Sigmoid colon (tissue), 6 donors: ENCODE measurements at regions not wholly inside any gene's neighbourhood (a gene's known extent, or its start where the extent isn't known, plus 50 kb on each side); places are given as distances from the start of the nearest gene placed in this dataset.
A peak's percentile ranks its signal among the peaks of the same experiment; 100 is the strongest.
"Not testable (repeated sequence)": the region's sequence is repeated elsewhere in the genome, so short reads cannot be mapped to it uniquely, and the experiment has no call there.

Source experiments
- DNase-seq: peaks from one replicate; pipeline ENCODE4 v3.0.0-alpha.2; 2019
- H3K27ac ChIP-seq, 4 donors: fragments of 200-600 bp; sonication (generic); one replicate each; pipeline ENCODE4 v1.5.1; 2016 to 2019; ENCODE audit warnings: mild to moderate bottlenecking in 1 of 4
- H3K27me3 ChIP-seq, 3 donors: fragments of 200-600 bp; sonication (generic); one replicate each; pipeline ENCODE4 v1.5.1; 2019; ENCODE audit warnings: mild to moderate bottlenecking in 1 of 3
- H3K36me3 ChIP-seq, 4 donors: fragments of 200-600 bp; sonication (generic); one replicate each; pipeline ENCODE4 v1.5.1; 2016 to 2019
- H3K4me1 ChIP-seq, 4 donors: fragments of 200-600 bp; sonication (generic); one replicate each; pipeline ENCODE4 v1.5.1; 2017 to 2019
- H3K4me3 ChIP-seq, 4 donors: fragments of 200-600 bp; sonication (generic); one replicate each; pipeline ENCODE4 v1.5.1; 2017 to 2019; ENCODE audit warnings: mild to moderate bottlenecking in 2 of 4, moderate library complexity in 1 of 4
- H3K9me3 ChIP-seq, 4 donors: fragments of 200-600 bp in 3 of 4; sonication (generic) in 3 of 4; one replicate each; pipeline versions ENCODE4 v1.5.1 to v1.6.1; 2013 to 2019
- CTCF ChIP-seq, 4 experiments: fragments of 450-650 bp in 3 of 4; fragments of 200-600 bp in 1 of 4; IDR thresholded peaks; one replicate each; pipeline ENCODE4 v1.5.1; 2016 to 2019; ENCODE audit warnings: antibody characterized with exemption in 4 of 4, mild to moderate bottlenecking in 3 of 4, moderate library complexity in 2 of 4
- EP300 ChIP-seq, 4 donors: sonication (generic); formaldehyde crosslinking; IDR thresholded peaks; one replicate each; pipeline ENCODE4 v1.6.1; 2017; ENCODE audit warnings: antibody characterized with exemption in 4 of 4
- POLR2A ChIP-seq, 2 donors: fragments of 450-650 bp; IDR thresholded peaks; one replicate each; pipeline ENCODE4 v1.6.1; 2016; ENCODE audit warnings: antibody characterized with exemption in 2 of 2, mild to moderate bottlenecking in 2 of 2, moderate library complexity in 2 of 2
- POLR2AphosphoS5 ChIP-seq, 4 donors: sonication (generic); formaldehyde crosslinking; IDR thresholded peaks; one replicate each; pipeline ENCODE4 v1.6.1; 2017; ENCODE audit warnings: antibody characterized with exemption in 4 of 4
- WGBS, 2 donors: extraction: QIAGEN DNeasy Blood & Tissue Kit; methylation state at CpG; one replicate each; pipeline ENCODE4 v1.1.7; 2013; 5-methylcytosine and 5-hydroxymethylcytosine counted together
- intact Hi-C: fragments of 100-400 bp; cut with DNase I; formaldehyde crosslinking; loops from one replicate; pipeline ENCODE4 v1.15.1; 2023
- donor health status: healthy with polysubstance abuse.
- donor health status: healthy.

DNA sequence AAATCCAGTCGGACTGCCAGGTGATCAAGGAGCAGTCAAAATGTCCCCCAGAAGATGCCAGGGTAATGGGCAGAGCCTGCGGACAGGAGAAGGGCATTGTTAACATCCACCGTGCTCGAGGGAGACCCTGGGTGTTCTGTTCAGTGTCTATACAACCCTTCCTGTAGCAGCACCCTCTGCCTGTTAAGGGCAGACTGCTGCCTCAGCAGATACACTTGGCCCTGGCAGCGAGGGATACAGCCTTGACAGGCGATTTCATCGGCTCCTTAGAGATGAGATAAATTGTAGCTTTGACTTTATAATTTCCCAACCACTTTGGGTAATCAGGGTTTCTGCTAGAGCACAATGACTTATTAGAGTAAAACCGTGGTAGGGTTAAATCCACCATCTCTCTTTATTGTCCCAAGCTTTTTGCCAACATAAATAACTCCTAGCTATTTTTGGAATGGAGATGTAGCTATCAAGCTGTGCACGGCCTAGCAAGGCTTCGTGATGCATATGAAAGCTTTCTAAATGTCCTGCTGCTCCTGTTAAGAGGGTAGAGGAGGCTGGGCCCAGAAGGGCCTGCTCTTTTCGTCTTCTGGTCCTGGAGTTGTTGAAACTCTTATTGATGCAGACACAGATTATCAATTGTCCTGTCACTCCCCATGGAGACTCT, 195.9 kb downstream of the CPEB2 start:
- peaks cover 0 to 12% (median 10%) of the 10 kb centered on the region in 4 donors for H3K4me1 ChIP-seq
- DNase-seq: no peak
- TF ChIP-seq EP300 (IDR thresholded peaks at IDR 0.05) (no peak), POLR2AphosphoS5 (IDR thresholded peaks at IDR 0.05) (no peak), CTCF (IDR thresholded peaks at IDR 0.05) (no peak)
- 62 to 71% methylated on average over 11 of the region's 11 CpGs for WGBS, 2 donors
- peak overlapping the region in 3 of 4 donors; percentile 7 to 53 (median 26) for H3K27ac ChIP-seq
- no peaks in the 10 kb centered on the region for H3K36me3 ChIP-seq
- H3K27me3 ChIP-seq: no peaks in the 10 kb centered on the region
- no peak overlapping the region for H3K4me3 ChIP-seq
- intact Hi-C loops: no loop called here
- H3K9me3 ChIP-seq: no peaks in the 10 kb centered on the region

DNA sequence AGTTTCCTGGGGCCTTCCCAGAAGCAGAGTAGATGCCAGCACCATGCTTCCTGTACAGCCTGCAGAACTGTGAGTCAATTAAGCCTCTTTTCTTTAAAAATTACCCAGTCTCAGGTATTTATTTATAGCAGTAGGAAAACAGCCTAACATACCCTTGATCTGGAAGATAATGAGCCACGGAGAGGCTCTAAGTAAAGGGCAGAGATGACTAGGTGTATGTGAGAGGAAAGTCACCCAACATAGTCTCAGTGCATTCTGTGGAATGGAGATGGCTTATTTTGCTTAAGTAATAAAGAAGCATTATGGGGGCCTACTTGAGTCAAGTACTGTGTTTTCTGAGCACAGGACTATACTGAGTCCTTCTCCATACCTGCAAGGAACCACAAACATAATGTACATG, 199.5 kb downstream of the CPEB2 start:
- 70 to 76% methylated on average over 1 of the region's 1 CpG for WGBS, 2 donors
- Histone ChIP-seq H3K9me3 (peaks cover 0 to 3% (median 1%) of the 10 kb centered on the region in 4 donors), H3K4me3 (no peak overlapping the region), H3K27me3 (no peaks in the 10 kb centered on the region), H3K4me1 (peaks cover 0 to 12% (median 10%) of the 10 kb centered on the region in 4 donors), H3K36me3 (no peaks in the 10 kb centered on the region), H3K27ac (no peak overlapping the region)
- intact Hi-C loops: no loop called here
- no peak for DNase-seq
- TF ChIP-seq POLR2A (IDR thresholded peaks at IDR 0.05) (no peak), POLR2AphosphoS5 (IDR thresholded peaks at IDR 0.05) (no peak), CTCF (IDR thresholded peaks at IDR 0.05) (no peak), EP300 (IDR thresholded peaks at IDR 0.05) (no peak)

DNA sequence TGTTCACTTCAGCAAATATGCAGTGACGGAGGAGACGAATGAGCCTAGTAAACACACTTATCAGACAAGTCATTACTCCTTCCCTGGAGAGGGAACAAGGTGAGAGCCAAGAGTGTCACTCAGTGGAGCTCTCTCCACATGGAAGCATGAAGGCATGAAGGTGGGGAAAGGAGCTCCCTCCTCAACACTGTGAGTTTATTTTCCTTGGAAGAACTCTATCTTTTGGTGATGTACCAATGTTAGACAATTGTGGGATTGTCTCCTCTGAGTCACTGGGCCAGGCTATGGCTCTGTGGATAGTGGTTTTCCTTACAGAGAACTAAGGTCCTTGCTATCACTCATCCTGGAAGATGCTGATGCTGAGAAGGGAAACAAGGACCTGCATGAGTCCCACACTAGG, 200.2 kb downstream of the CPEB2 start:
- Histone ChIP-seq H3K27me3 (no peaks in the 10 kb centered on the region), H3K36me3 (no peaks in the 10 kb centered on the region), H3K4me1 (peaks cover 0 to 12% (median 10%) of the 10 kb centered on the region in 4 donors), H3K9me3 (peaks cover 0 to 8% (median 1%) of the 10 kb centered on the region in 4 donors), H3K27ac (no peak overlapping the region), H3K4me3 (no peak overlapping the region)
- no peak for DNase-seq
- no peak for TF ChIP-seq EP300 (IDR thresholded peaks at IDR 0.05)
- TF ChIP-seq POLR2AphosphoS5 (IDR thresholded peaks at IDR 0.05): no peak
- no peak for TF ChIP-seq POLR2A (IDR thresholded peaks at IDR 0.05)
- no peak for TF ChIP-seq CTCF (IDR thresholded peaks at IDR 0.05)
- intact Hi-C loops: no loop called here
- 63 to 78% methylated on average over 2 of the region's 2 CpGs for WGBS, 2 donors

DNA sequence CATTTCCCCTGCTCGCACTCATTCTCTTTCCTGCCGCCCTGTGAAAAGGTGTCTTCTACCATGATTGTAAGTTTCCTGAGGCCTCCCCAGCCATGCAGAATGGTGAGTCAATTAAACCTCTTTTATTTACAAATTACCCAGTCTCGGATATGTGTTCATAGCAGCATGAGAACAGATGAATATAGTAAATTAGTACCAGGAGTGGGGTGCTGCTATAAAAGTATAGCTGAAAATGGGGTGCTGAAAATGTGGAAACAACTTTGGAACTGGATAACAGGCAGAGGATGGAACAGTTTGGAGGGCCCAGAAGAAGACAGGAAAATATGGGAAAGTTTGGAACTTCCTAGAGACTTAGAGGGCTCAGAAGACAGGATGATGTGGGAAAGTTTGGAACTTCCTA, 204.2 kb downstream of the CPEB2 start:
- WGBS, 2 donors: 59 to 82% methylated on average over 3 of the region's 3 CpGs

GRCh38 chr4:15213302-15213970, 211.2 kb downstream of the CPEB2 start:
- Histone ChIP-seq H3K36me3 (no peaks in the 10 kb centered on the region), H3K4me1 (no peaks in the 10 kb centered on the region), H3K4me3 (no peak overlapping the region), H3K27me3 (no peaks in the 10 kb centered on the region), H3K27ac (no peak overlapping the region), H3K9me3 (no peaks in the 10 kb centered on the region)
- intact Hi-C loops: no loop called here
- WGBS, 2 donors: 85 to 89% methylated on average over 6 of the region's 6 CpGs
- no peak for DNase-seq
- TF ChIP-seq CTCF (IDR thresholded peaks at IDR 0.05) (no peak), POLR2A (IDR thresholded peaks at IDR 0.05) (no peak), EP300 (IDR thresholded peaks at IDR 0.05) (no peak), POLR2AphosphoS5 (IDR thresholded peaks at IDR 0.05) (no peak)

More for the DNA sequence above, 204.2 kb downstream of the CPEB2 start:
- H3K27me3 ChIP-seq, H3K4me3 ChIP-seq, H3K9me3 ChIP-seq, H3K27ac ChIP-seq, DNase-seq, H3K4me1 ChIP-seq, intact Hi-C loops, H3K36me3 ChIP-seq: not testable (repeated sequence)
